ENCODE measurements at regions not wholly inside any gene's neighbourhood (a gene's known extent, or its start where the extent isn't known, plus 50 kb on each side); places are given as distances from the start of the nearest gene placed in this dataset.
"Not testable (repeated sequence)": the region's sequence is repeated elsewhere in the genome, so short reads cannot be mapped to it uniquely, and the experiment has no call there.

- TF ChIP-seq CTCF, POLR2A (IDR thresholded peaks at IDR 0.05): not testable (repeated sequence)
Observed at GRCh38 chr5:57631139-57631538, 148.5 kb upstream of the ACTBL2 start.
